ENCODE measurements at regions not wholly inside any gene's neighbourhood (a gene's known extent, or its start where the extent isn't known, plus 50 kb on each side); places are given as distances from the start of the nearest gene placed in this dataset.

GRCh38 chr10:9024210-9024609 lies 969.7 kb downstream of the GATA3 start:
- Histone ChIP-seq H3K9ac (ENCODE audit: low read length) (no peak overlapping the region), H3K4me1 (ENCODE audit: insufficient read depth, low read length, severe bottlenecking) (no peaks in the 10 kb centered on the region), H3K27me3 (ENCODE audit: insufficient read depth, low read length) (no peaks in the 10 kb centered on the region), H3K9me3 (ENCODE audit: low read length) (no peaks in the 10 kb centered on the region), H3K79me2 (ENCODE audit: insufficient read depth, low read length) (no peaks in the 10 kb centered on the region), H3K9me2 (ENCODE audit: low read depth, low read length) (no peaks in the 10 kb centered on the region), H2AFZ (ENCODE audit: low read length) (no peak overlapping the region), H3F3A (ENCODE audit: insufficient read depth, low read length) (no peaks in the 10 kb centered on the region), H3K36me3 (ENCODE audit: insufficient read depth, low read length) (no peaks in the 10 kb centered on the region), H3K4me3 (ENCODE audit: low read depth, low read length, poor library complexity, severe bottlenecking) (no peak overlapping the region), H3K4me2 (ENCODE audit: low read length) (no peak overlapping the region), H4K20me1 (ENCODE audit: insufficient read depth, low read length) (no peaks in the 10 kb centered on the region), H3K27ac (ENCODE audit: low read depth, low read length, poor library complexity, severe bottlenecking) (no peak overlapping the region)
- no peak for TF ChIP-seq EZH2 (IDR thresholded peaks at IDR 0.05; ENCODE audit: borderline replicate concordance, low read length)
- no peak for TF ChIP-seq CTCF (IDR thresholded peaks at IDR 0.05; ENCODE audit: low read length)

DNA sequence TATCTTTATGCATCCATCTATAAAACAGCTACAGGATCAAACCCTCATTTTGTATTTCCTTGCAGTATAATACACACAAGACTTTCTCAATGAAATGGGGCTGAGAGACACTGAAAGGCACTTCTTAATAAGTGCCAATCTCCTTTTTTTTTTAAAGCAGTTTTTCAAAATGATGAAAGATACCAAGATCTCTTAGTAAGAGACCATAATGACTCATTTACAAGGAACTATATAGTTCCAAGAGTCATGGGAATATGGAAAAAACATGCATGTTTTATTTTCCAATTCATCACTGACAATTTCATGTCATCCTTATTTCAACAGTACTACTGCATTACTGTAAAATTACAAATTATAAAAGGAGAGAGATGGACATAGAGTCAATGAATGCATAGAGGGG lies 973.7 kb downstream of the GATA3 start:
- H3K9me2 ChIP-seq (ENCODE audit: low read depth, low read length), result no peaks in the 10 kb centered on the region

DNA sequence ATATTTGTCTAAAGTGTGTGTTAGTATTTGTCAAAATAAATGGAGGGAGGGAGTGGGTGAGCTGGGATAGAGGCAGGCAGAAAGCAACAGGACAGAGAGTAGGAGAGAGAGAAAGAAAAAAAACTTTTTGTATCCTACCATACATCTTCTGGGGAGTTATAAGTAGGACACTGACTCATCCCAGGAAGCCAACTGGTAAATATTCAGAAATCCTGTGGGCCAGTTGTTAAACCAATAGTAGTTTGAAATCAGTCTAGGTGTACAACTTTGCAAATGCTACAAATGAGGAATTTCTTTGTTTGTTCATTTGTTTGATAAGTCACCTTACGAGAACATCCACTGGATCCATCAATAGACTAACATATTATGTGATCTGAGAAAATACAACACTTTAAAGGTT lies 980.9 kb downstream of the GATA3 start:
- Histone ChIP-seq H3K4me3 (ENCODE audit: low read depth, low read length, poor library complexity, severe bottlenecking) (no peak overlapping the region), H3K27me3 (ENCODE audit: insufficient read depth, low read length) (no peaks in the 10 kb centered on the region), H3K9me2 (ENCODE audit: low read depth, low read length) (no peaks in the 10 kb centered on the region), H3K9ac (ENCODE audit: low read length) (no peak overlapping the region), H3K9me3 (ENCODE audit: low read length) (no peaks in the 10 kb centered on the region), H3K4me2 (ENCODE audit: low read length) (no peak overlapping the region), H3K36me3 (ENCODE audit: insufficient read depth, low read length) (no peaks in the 10 kb centered on the region), H3K27ac (ENCODE audit: low read depth, low read length, poor library complexity, severe bottlenecking) (no peak overlapping the region), H3K79me2 (ENCODE audit: insufficient read depth, low read length) (no peaks in the 10 kb centered on the region), H3F3A (ENCODE audit: insufficient read depth, low read length) (no peaks in the 10 kb centered on the region), H3K4me1 (ENCODE audit: insufficient read depth, low read length, severe bottlenecking) (no peaks in the 10 kb centered on the region), H2AFZ (ENCODE audit: low read length) (no peak overlapping the region), H4K20me1 (ENCODE audit: insufficient read depth, low read length) (no peaks in the 10 kb centered on the region)
- TF ChIP-seq CTCF (IDR thresholded peaks at IDR 0.05; ENCODE audit: low read length), result no peak
- no peak for TF ChIP-seq EZH2 (IDR thresholded peaks at IDR 0.05; ENCODE audit: borderline replicate concordance, low read length)

More for the DNA sequence above, 973.7 kb downstream of the GATA3 start:
- Histone ChIP-seq H3K4me3 (ENCODE audit: low read depth, low read length, poor library complexity, severe bottlenecking) (no peak overlapping the region), H3K4me1 (ENCODE audit: insufficient read depth, low read length, severe bottlenecking) (no peaks in the 10 kb centered on the region), H3K9ac (ENCODE audit: low read length) (no peak overlapping the region), H4K20me1 (ENCODE audit: insufficient read depth, low read length) (no peaks in the 10 kb centered on the region), H3F3A (ENCODE audit: insufficient read depth, low read length) (no peaks in the 10 kb centered on the region), H3K79me2 (ENCODE audit: insufficient read depth, low read length) (no peaks in the 10 kb centered on the region), H2AFZ (ENCODE audit: low read length) (no peak overlapping the region), H3K27me3 (ENCODE audit: insufficient read depth, low read length) (no peaks in the 10 kb centered on the region), H3K4me2 (ENCODE audit: low read length) (no peak overlapping the region), H3K27ac (ENCODE audit: low read depth, low read length, poor library complexity, severe bottlenecking) (no peak overlapping the region), H3K9me3 (ENCODE audit: low read length) (no peaks in the 10 kb centered on the region), H3K36me3 (ENCODE audit: insufficient read depth, low read length) (no peaks in the 10 kb centered on the region)
- TF ChIP-seq CTCF (IDR thresholded peaks at IDR 0.05; ENCODE audit: low read length) (no peak), EZH2 (IDR thresholded peaks at IDR 0.05; ENCODE audit: borderline replicate concordance, low read length) (no peak)
